ENCODE measurements at regions not wholly inside any gene's neighbourhood (a gene's known extent, or its start where the extent isn't known, plus 50 kb on each side); places are given as distances from the start of the nearest gene placed in this dataset.

- Histone ChIP-seq H2BK5ac (ENCODE audit: low read depth, low read length) (no peak overlapping the region), H2BK20ac (ENCODE audit: low read length) (no peak overlapping the region), H3K79me2 (ENCODE audit: control insufficient read depth in 1 of 2, insufficient read depth in 2 of 2, low read length in 2 of 2) (no peaks in the 10 kb centered on the region), H4K8ac (ENCODE audit: extremely low read depth, insufficient read depth, low read length) (no peak overlapping the region), H2BK12ac (ENCODE audit: low read depth, low read length) (no peak overlapping the region), H3K14ac (ENCODE audit: insufficient read length) (no peak overlapping the region), H3K4me3 (ENCODE audit: extremely low read depth in 1 of 4, insufficient read depth in 2 of 4, low read depth in 3 of 4, low read length in 4 of 4) (no peak overlapping the region), H3K9me3 (ENCODE audit: insufficient read depth in 2 of 2, low read depth in 1 of 2, low read length in 1 of 2) (peaks cover 12% of the 10 kb centered on the region in 2 experiments; a peak in 3 of 4 replicates), H3K27me3 (replicated peaks in 1 of 4; ENCODE audit: control insufficient read depth in 3 of 4, extremely low read depth in 1 of 4, insufficient read depth in 3 of 4, low read length in 3 of 4) (no peaks in the 10 kb centered on the region), H3K4me1 (replicated peaks in 1 of 4; ENCODE audit: control insufficient read depth in 3 of 4, insufficient read depth in 4 of 4, low read length in 3 of 4) (no peaks in the 10 kb centered on the region), H3K27ac (ENCODE audit: low read depth, low read length) (no peak overlapping the region), H3K79me1 (ENCODE audit: low read depth, low read length) (no peaks in the 10 kb centered on the region), H3K18ac (ENCODE audit: extremely low read depth, low read length) (no peak overlapping the region), H2AK5ac (ENCODE audit: low read depth, low read length) (no peak overlapping the region), H2BK15ac (ENCODE audit: low read length) (no peak overlapping the region), H3K56ac (replicated peaks; ENCODE audit: insufficient read length, low read depth, low read length) (no peak overlapping the region), H4K5ac (ENCODE audit: insufficient read length, low read depth, low read length) (no peak overlapping the region), H3K36me3 (ENCODE audit: control insufficient read depth in 2 of 4, insufficient read depth in 4 of 4, low read length in 3 of 4) (no peaks in the 10 kb centered on the region), H3K23me2 (ENCODE audit: low read depth, low read length) (no peaks in the 10 kb centered on the region; the same call in 1 of the 2 replicates), H4K20me1 (replicated peaks in 1 of 2; ENCODE audit: control insufficient read depth in 1 of 2, insufficient read depth in 2 of 2, low read length in 2 of 2) (no peaks in the 10 kb centered on the region), H3K9ac (replicated peaks in 1 of 4; ENCODE audit: extremely low read depth in 1 of 4, low read depth in 3 of 4, low read length in 3 of 4) (no peak overlapping the region), H3K23ac (ENCODE audit: insufficient read length) (no peak overlapping the region), H3K4ac (replicated peaks; ENCODE audit: insufficient read length, low read depth, low read length) (no peak overlapping the region), H2AFZ (ENCODE audit: low read length) (no peak overlapping the region), H2BK120ac (replicated peaks; ENCODE audit: low read depth, low read length) (no peak overlapping the region), H3K4me2 (ENCODE audit: insufficient read depth in 1 of 2, low read depth in 2 of 2, low read length in 2 of 2) (no peak overlapping the region), H4K91ac (replicated peaks; ENCODE audit: insufficient read length, low read length) (no peak overlapping the region)
- ChIA-PET POLR2A (ENCODE audit: partially characterized antibody) (no interaction called here), CTCF (ENCODE audit: partially characterized antibody) (no interaction called here)
- FAIRE-seq (no peak), DNase-seq (ENCODE audit: low read depth in 1 of 2, low spot score in 2 of 2) (no peak)
- 98% methylated on average over 3 of the region's 3 CpGs; no CpG with 5 or more reads in 1 of the 2 experiments for WGBS, 2 experiments (ENCODE audit: extremely low coverage in 1 of 2, insufficient coverage in 1 of 2, insufficient read length in 1 of 2, insufficient replicate concordance in 2 of 2, low coverage in 1 of 2, low lambda C conversion rate in 2 of 2, missing lambda C conversion rate in 1 of 2)
- TF ChIP-seq SIN3A (conservative IDR thresholded peaks at IDR 0.05 in 1 of 2, IDR thresholded peaks at IDR 0.05 in 1 of 2; ENCODE audit: low read depth in 1 of 2, low read length in 2 of 2) (no peak), JUN (IDR thresholded peaks at IDR 0.05; ENCODE audit: low read depth, low read length) (no peak), SIX5 (IDR thresholded peaks at IDR 0.05; ENCODE audit: low read depth, low read length) (no peak)
These were observed 287.2 kb upstream of the SASH1 start for GRCh38 chr6:148055419-148055818.

Measured in H1 (cell line).